Sigmoid colon (tissue), 4 donors: ENCODE measurements at regions not wholly inside any gene's neighbourhood (a gene's known extent, or its start where the extent isn't known, plus 50 kb on each side); places are given as distances from the start of the nearest gene placed in this dataset.

Experiments
- CTCF ChIP-seq, 4 experiments: fragments of 450-650 bp in 3 of 4; fragments of 200-600 bp in 1 of 4; IDR thresholded peaks; one replicate each; pipeline ENCODE4 v1.5.1; 2016 to 2019; ENCODE audit warnings: antibody characterized with exemption in 4 of 4, mild to moderate bottlenecking in 3 of 4, moderate library complexity in 2 of 4
- EP300 ChIP-seq, 4 donors: sonication (generic); formaldehyde crosslinking; IDR thresholded peaks; one replicate each; pipeline ENCODE4 v1.6.1; 2017; ENCODE audit warnings: antibody characterized with exemption in 4 of 4
- POLR2A ChIP-seq, 2 donors: fragments of 450-650 bp; IDR thresholded peaks; one replicate each; pipeline ENCODE4 v1.6.1; 2016; ENCODE audit warnings: antibody characterized with exemption in 2 of 2, mild to moderate bottlenecking in 2 of 2, moderate library complexity in 2 of 2

GRCh38 chr1:194369060-194369459 is 1182.6 kb upstream of the B3GALT2 start:
- TF ChIP-seq CTCF (IDR thresholded peaks at IDR 0.05) (no peak), POLR2A (IDR thresholded peaks at IDR 0.05) (no peak), EP300 (IDR thresholded peaks at IDR 0.05) (no peak)
